Myocyte (in vitro differentiated cells): ENCODE measurements at regions not wholly inside any gene's neighbourhood (a gene's known extent, or its start where the extent isn't known, plus 50 kb on each side); places are given as distances from the start of the nearest gene placed in this dataset.
A peak's percentile ranks its signal among the peaks of the same experiment; 100 is the strongest.

Experiments
- DNase-seq: peaks from one replicate; pipeline ENCODE4 v3.0.0-alpha.2; 2012; ENCODE audit warnings: low read depth

DNA sequence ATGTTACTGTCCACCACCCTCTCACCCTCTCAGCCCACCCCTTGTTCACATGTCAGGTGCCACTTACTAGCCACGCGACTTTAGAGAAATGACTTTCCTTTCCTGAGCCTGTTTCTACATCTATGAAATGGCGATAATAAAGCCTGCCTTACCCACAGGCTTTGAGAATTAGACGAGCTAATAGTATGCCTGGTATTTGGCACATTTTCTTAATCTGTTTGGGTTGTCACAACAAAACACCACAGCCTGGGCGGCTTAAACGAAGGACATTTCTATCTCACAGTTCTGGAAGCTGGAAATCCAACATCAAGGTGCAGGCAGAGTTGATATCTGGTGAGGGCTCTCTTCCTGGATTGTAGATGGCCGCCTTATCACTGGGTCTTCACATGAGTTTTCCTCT lies 273.9 kb upstream of the FMN2 start:
- DNase-seq, result no peak

DNA sequence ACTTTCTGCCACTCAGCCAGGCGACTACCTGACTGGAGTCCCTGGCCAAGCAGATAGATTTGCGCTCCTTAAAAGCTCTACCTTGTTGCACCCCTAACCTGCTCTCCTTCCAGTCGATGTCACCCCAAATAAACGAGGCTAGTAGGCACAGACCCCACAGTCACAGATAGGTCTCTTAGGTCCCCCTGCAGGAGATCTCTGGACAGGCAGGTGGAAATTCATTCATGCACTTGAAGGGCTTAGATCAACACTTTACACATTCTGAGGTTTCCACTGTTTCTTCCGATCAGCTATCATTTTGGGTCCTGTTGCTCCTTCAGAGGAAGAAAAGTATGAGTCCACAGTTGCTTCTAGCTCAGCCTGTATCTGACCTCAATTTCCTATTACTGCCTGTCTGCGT lies 272.6 kb upstream of the FMN2 start:
- no peak for DNase-seq

DNA sequence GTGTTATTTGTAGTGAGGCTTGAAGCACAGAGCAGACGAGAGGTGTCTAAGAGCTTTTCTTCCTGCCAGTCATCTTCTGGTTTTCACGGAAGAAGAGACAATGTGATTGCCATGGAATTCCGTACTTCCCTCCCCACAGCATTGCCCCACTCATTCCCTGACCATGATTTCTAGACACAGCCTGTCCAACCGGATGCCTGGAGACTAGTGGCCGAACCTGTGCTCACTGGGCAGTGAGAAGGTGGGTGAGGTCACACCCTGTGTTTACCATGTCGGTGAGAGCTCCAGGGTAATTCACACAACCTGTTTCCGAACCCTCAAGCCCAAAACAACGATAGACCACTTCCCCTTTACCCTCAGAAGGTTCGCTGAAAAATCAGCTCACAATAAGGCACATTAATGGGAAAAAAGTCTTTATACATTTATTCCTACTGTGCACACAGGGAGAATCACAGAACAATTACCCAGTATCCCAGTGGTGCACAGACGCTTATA lies 271.9 kb upstream of the FMN2 start:
- DNase-seq, result no peak

DNA sequence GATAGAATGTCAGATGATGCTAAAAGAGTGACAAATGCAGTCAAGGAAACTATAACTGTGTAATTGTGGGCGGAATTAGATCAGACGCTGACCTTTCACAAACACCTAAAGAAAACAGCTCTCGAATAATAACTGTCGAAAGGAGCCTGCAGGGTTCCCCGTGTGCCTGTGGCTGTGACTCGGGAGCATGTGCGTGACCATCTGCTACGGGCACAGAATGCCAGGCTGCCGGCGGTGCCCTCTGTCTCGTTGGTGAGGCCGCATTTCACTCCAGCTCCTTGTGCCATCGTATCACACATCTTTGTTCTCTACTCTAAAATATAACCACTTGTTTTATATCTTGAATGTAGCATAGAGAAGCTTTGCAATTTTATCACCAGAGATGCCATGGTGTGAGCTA lies 267.8 kb upstream of the FMN2 start:
- no peak for DNase-seq

DNA sequence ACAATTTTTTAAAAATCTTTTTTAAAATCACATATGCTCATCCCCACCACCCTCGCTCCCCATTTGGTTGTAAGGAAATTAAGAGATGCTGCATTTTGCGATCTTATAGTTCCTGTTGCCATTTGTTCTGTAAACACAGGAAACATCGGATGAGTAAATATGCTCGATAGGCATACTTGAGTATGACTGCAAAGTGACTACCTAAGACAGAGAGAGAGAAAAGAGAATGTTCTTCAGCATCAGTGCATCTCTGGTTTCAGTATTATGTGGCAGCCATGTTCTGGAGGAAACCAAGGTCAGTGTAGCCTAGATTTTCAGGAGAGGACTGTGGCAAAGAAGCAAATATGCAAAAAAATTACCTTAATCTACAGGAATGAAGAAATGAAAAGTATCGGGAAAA lies 265.5 kb upstream of the FMN2 start:
- DNase-seq, result no peak

DNA sequence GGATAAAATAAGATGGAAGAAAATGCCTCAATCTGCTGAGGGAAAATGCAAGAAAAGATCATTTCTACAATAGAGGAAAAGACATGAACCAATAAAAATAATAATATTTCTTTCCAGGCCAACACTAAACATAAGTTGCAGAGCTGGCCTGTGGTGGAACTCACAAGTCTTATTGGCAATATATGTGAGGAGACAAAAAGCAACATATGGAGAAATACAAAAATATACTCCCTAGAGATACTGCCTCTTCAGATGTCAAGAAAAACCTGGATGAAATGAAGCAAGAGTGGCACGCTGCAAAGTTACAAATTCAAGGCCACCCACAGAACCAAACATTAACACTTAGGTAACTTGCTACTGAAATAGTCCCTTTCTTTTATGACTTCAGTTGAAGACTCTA lies 264.9 kb upstream of the FMN2 start:
- DNase-seq, result no peak

DNA sequence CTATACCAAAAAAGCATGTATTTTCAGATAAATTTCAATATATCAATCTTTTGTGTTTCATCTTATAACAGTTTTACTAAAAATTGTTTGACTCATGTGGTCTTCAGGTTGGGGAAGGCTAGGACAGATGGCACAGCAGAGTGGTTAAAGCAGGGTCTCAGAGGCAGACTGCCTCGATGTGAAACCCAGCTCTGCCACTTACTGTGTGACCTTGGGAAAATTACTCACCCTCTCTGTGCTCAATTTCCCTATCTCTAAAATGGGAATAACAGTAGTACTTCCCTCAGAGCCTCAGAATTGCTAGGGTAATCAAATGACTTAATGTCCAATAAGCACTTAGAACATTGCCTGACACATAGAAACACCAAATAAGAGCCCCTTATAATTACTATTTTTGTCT lies 262.1 kb upstream of the FMN2 start:
- DNase-seq, result no peak

DNA sequence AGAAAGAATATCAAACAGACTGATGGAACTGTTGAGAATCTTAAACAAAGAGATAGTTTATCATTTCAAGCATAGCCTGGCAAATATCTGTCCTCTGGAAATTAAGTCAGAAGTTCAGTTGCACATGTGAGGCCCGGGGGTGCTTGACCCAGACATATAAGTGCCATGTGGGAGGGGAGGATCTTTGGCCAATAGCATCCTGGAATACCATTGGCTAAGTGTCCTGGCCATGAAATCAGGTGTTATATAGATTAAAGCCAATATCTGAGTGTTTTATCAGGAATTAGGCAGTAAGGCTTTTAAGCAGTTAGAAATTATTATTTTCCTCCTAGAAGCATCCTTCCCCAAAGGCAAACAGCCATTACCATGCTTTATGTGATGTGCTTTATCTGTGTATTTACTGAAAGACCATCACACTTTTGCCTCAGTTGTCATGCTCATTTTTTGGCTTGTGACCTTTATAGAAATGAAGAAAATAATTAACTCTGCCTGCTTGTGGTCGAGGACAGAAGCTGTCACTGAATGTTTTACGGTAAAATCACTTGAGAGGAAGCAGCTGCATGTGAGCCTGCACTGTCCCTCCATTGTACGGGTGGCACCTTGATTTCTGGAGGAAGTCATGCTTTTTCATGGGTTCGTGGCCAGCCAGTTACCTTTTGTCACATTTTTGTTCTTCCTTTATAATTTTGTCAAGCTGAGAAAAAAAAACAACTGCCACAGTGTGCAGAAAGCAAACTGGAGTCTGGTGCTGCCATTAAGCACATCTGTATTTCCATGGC lies 259.9 kb upstream of the FMN2 start:
- DNase-seq, result no peak

DNA sequence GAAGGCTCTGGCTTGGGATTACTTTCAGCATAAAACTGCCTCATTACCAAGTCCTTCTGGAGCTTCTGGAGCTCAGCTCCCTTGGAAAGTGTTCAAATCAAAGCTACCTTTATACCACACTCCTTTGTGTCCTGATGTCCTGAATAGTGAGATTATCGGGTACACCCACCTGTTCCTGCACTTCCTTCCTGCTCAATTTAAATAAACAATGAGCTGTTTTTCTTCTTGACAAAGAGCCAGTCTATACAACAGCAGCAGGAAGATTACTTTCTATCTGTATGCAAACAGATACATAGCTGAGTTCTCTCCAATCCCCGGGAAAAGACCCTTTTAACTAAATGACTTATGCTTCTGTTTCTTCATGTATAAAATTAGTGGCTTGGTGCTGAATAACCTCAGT lies 258.0 kb upstream of the FMN2 start:
- DNase-seq, result no peak

DNA sequence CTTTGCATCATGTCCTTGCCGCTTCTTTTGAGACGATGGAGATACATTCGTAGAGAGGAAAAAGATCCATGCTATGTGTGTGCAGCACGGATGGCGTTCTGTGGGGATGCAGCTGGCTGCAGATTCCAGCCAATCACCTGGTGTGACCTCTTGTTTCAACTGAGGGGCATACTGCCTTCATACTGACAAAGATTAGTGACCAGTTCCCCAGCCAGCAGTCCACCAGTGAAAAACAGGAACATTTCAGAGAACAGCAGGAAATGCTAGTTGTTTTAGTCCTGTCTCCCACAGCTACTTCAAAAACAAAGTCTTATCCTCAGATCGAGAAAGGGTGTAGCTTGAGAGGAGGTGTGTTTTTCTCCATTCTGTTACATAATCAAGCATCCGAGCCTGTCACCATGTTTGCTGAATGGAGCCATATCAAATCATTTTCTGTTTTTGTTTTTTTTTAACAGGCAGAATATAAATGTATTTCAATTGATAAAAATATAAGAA lies 255.7 kb upstream of the FMN2 start:
- DNase-seq, result no peak

DNA sequence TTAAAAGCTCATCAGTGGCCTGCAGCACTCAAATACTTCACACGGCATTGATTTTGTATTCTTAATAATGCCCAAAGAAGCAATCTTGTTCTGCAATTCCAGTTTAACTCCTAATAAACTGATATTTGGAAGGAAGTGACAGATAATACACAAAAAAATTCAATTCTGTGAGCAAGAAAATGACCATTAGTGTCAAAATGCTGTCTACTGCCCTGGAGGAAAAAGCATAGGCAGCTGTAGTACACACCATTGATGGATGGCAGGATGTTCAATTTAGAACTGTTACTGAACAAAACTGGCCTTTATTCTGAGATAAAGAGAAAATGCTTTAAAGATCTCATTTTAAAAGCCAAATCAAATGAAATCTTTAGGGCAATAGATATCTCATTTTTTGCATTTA lies 251.3 kb upstream of the FMN2 start:
- no peak for DNase-seq

DNA sequence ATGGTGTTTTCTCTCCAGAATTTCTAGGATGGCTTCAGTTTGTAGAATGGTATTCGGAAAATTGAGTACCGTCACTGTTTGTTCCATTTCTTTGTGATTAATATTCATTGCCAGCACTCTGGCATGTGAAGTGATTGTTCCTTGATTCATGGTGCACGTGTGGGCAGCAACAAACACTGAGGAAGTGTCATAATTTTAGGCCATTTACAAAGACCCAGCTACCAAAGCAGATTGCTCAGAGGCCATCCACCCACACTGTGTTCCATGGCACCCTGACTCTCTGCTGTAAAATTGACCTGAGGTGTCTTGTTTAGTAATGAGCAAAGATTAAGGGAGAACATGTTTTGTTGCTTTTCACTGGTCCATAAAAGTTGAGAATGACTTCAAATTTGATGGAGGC lies 250.9 kb upstream of the FMN2 start:
- no peak for DNase-seq

DNA sequence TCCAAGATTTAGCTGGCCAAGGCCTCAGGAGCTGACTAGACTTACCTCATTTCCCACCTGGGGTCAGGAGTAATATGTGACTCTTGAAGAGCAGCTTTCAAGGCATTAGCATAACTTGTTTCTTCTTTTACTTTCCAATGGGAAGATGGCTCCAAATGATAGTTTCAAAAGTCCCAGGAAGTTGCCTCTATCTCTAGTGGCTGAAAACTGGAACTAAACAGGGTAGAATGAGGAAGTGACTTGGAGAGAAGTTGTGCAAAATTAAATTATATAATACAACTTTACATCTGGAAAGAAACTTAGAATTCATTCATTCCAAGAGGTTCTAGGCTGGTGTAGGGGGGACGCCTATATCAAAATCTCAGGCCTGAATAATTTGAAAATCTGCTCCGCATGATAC lies 250.1 kb upstream of the FMN2 start:
- DNase-seq, result no peak

DNA sequence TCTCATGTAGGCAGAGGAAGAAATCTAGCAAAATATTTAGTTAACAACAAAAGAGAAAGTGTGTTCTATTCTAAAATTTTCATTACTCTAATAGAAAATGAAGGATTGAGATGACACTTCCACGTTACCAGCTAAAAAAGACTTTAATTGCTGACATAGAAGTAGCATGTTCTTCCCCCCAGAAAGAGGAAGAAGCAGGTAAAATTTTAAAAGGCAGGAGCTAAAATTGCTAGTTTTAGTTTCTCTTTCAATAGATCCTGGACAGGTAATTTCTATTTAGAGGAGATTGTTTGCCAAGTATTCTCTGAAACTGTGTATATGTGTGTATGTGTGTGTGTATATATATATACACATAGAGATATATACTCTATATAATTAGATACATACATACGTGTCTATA lies 248.1 kb upstream of the FMN2 start:
- no peak for DNase-seq

DNA sequence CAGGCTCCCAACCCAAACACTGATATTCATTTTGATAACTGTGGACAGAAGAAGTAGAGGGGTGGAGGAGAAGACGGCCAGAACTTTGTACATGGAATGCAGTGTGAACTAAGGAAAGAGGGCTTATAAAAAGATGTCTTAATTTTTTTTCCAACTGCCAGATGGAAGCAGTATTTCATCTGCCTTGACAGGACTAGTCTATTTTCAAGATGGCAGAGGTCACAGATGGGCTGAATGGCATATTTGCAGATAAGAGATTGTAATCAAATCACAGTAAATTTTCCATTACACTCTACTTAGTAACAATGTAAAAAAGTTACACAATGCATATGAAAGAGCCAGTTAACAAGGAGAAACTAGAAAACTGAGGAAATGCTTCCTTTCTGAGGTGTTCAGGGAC lies 246.8 kb upstream of the FMN2 start:
- DNase-seq, result peak; percentile 17

DNA sequence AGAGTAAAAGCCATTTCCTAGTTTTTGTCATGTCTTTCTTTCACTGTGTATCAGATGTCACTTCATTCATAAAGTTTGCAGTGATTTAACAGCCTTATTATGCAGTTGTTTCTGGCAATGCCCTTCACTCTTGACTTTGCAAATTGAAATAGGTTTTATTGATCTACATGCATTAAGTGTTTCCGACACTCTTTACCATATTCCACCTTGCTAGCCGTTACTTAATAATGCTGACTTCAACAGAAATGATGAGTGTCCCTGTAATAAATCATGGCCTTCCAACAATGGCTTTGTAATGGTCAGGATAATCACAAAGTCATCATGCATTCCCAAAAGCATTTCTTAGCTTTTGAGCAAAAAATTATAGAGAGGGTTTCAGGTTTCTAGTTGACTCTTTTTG lies 236.8 kb upstream of the FMN2 start:
- no peak for DNase-seq

DNA sequence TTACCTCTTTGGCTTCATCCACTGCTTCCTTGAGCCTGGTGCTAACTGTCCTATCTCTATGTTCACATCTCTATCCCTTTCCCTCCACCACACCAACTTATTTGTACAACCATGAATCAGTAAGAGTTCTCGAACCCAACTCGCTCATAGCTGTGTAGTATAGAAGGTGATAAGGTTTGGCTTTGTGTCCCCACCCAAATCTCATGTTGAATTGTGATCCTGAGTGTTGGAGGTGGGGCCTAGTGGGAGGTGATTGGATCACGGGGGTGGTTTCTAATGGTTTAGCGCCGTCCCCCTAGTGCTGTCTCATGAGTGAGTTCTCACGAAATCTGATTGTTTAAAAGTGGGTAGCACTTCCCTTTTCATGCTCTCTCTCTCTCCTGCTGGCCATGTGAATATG lies 235.6 kb upstream of the FMN2 start:
- DNase-seq, result no peak

DNA sequence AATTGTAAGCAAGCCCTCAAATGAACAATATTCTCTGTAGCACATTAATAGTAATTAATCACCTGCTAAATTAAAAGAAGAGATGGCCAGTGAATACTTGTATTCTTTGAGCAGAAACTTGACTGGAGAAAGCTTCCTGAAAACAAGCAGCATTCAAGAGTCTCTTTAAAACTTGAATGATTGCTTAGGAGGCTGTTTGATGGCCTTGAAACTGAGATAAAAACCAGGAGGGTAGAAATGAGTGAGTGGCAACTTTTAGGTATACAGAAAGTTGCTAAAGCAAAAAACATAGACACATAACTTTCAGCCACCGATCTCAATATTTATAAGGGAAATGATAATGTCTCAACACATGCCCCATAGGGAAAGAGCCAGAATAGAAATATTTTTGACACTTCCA lies 234.8 kb upstream of the FMN2 start:
- no peak for DNase-seq

DNA sequence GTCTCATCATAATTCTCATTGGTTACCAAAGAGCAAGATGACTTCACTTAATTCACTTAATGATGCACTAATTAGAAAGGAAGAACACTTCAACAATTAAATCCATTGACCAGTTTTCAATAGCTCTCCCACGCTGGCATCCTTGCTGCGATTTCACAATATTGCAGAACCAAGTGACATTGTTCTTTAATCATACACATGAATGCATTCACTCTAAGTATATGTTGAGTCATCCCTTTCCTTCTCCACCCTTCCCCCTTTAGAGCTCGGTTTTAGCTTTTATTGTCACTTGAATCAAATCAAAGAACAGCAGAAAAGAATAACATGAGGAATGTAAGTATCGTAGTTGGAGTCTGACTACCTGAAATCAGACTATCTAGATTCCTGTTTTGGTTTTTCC lies 233.6 kb upstream of the FMN2 start:
- DNase-seq, result no peak

DNA sequence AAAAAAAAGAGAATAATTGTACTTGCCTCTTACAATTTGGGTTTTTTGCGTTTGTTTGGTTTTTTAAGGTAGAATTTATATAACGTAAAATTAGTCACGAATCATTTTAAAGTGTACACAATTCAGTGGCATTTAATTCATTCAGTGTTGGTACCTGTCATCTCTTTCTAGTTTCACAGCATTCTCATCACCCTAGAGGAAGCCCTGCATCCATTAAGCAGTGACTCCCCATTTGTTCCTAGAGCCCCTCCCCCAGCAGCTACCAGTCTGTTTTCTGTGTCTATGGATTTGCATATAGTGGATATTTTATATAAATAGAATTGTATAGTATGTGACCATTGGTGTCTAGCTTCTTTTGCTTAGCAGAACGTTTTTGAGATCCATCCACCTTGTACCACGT lies 233.2 kb upstream of the FMN2 start:
- DNase-seq, result no peak

DNA sequence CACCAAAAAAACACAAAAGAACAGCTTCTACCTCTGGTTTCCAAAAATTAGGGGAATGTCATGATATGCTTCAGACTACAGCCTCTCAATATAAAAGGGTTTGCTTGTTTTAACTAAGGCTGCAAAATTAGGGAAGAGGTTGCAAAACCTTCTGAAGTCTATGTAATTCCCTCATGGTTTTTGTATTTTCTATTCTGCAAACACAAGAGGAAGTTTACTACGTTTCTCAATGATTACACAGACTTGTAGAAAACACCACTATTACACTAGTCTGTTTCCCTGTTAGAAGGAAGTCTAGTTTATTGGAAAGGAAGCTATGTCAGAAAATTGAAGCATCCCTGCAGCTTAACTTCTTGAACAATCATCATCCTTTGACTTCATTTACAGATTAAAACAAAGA lies 229.7 kb upstream of the FMN2 start:
- no peak for DNase-seq

DNA sequence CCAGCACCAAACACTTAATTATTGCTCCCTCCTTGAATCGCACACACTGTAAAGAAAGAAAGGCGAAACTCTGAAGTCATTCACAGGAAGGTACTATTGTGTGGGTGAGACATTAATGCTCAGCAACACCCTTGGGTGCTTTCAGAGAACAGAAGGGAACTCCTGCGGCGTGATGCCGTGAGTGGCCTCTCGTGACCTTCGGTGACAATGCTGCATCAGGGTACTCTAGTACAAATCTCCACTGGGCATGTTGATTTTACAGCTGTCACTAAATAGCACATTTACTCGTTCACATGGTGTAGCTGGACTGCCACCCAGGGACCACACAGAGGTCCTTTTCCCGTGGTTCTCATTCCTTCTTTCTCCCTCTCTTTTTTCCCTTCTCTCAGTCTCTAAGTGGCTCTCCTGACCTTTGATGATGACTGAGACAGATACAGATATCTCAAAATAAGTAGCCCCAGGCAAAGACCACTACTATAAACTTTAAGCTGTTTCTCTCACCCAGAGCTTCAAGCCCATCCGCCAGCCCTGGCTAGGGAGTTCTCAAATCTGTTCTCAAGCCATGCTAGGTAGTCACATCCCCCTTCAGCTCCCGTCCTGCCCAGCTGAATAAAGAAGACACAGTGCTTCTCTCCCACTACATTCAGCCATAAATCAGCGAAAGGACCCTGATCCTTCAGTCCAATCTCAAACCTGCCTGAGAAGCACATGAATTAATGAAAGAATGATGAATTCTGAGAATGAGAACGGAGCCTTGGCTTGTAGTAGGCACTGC lies 223.4 kb upstream of the FMN2 start:
- DNase-seq, result peak; percentile 58

DNA sequence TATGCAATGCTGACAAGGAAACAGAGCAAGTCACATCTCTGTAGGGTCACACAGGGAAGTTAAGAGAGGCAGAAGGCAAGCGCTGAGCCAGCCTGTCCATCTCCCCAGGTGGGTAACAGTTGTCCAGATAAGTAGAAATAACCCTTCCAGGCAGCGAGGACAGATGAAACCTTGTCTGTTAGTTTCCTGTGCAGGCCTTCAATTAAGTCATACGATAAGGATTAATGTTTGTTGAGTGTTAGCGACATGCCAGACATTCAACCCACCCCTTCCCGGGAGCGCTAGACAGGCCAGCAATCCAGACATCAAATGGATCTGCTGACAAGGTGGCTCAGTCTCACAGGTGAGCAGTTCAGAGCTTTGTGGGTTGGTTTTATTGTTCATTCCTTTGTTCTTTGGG lies 221.5 kb upstream of the FMN2 start:
- DNase-seq, result no peak
